ENCODE measurements at regions not wholly inside any gene's neighbourhood (a gene's known extent, or its start where the extent isn't known, plus 50 kb on each side); places are given as distances from the start of the nearest gene placed in this dataset.

DNA sequence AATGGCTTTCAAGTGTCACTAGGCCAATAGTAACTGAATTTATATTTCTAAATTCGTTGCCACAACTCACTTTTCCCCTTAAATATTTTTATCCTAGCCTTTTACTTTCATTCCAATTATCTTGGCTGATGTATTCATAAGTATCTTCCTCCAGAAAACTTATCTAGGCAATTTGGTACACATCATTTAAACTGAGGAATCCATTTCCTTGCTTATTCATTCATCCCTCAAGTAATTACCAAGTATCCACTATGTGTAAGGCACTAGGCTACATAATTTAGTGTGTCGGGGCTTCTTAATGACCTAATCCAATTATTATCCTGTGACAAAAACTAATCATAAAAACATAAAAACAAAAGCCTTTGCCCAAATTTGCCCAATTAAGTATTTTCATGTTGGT, 258.3 kb upstream of the TCF21 start:
- FAIRE-seq (no peak), DNase-seq (ENCODE audit: extremely low read depth in 1 of 4, low spot score in 3 of 4) (no peak), ATAC-seq (no peak)
- Histone ChIP-seq H3K36me3 (ENCODE audit: control insufficient read depth, insufficient read depth, low read length) (no peaks in the 10 kb centered on the region), H3K27me3 (ENCODE audit: control insufficient read depth in 2 of 2, insufficient read depth in 2 of 2, low read length in 2 of 2) (no peaks in the 10 kb centered on the region), H4K20me1 (replicated peaks; ENCODE audit: control insufficient read depth, insufficient read depth, low read length) (no peaks in the 10 kb centered on the region), H3K4me2 (ENCODE audit: insufficient read depth, low read length) (no peak overlapping the region), H3K4me3 (no peak overlapping the region), H3K9me1 (ENCODE audit: control insufficient read depth, insufficient read depth, low read length) (no peaks in the 10 kb centered on the region), H2AFZ (ENCODE audit: low read depth, low read length) (no peak overlapping the region), H3K9ac (ENCODE audit: insufficient read depth in 1 of 2, low read depth in 2 of 2, low read length in 2 of 2) (no peak overlapping the region), H3K9me3 (replicated peaks; ENCODE audit: control insufficient read depth, insufficient read depth, low read depth, low read length) (no peaks in the 10 kb centered on the region), H3K4me1 (replicated peaks in 1 of 2; ENCODE audit: control insufficient read depth in 2 of 2, insufficient read depth in 2 of 2, low read length in 2 of 2) (no peaks in the 10 kb centered on the region), H3K79me2 (ENCODE audit: control insufficient read depth, insufficient read depth, low read length) (no peaks in the 10 kb centered on the region), H3K27ac (ENCODE audit: extremely low read depth, low read depth, low read length) (no peak overlapping the region)
- in situ Hi-C loops (cut with MboI): no loop called here
- intact Hi-C loops (cut with micrococcal nuclease): no loop called here
- ChIA-PET CTCF (ENCODE audit: low intra/inter-chr PET ratio) (no interaction called here), POLR2A (no interaction called here)
- BruUV-seq (replicated peaks): no TSS peak
- WGBS (ENCODE audit: insufficient coverage, low coverage, missing lambda C conversion rate): 2% methylated on average over 2 of the region's 2 CpGs
- TF ChIP-seq ZMIZ1 (IDR thresholded peaks at IDR 0.05; ENCODE audit: low read depth in 2 of 2, low read length in 2 of 2): no peak
- TF ChIP-seq RBFOX2 (IDR thresholded peaks at IDR 0.05; ENCODE audit: low read depth, low read length): no peak
- no peak for TF ChIP-seq HNRNPK (IDR thresholded peaks at IDR 0.05; ENCODE audit: low read depth, low read length, poor library complexity, severe bottlenecking)
- no peak for TF ChIP-seq ZNF407 (IDR thresholded peaks at IDR 0.05; ENCODE audit: low read depth)
- TF ChIP-seq DPF2 (IDR thresholded peaks at IDR 0.05): no peak
- TF ChIP-seq ZFP30 (CRISPR knock-in tag; IDR thresholded peaks at IDR 0.05; ENCODE audit: borderline replicate concordance): no peak
- no peak for TF ChIP-seq ZNF143 (CRISPR knock-in tag; IDR thresholded peaks at IDR 0.05)
- TF ChIP-seq NCOA1 (IDR thresholded peaks at IDR 0.05; ENCODE audit: low read depth): no peak
- no peak for TF ChIP-seq KLF10 (CRISPR knock-in tag; IDR thresholded peaks at IDR 0.05)
- TF ChIP-seq SNRNP70 (optimal IDR thresholded peaks at IDR 0.05; ENCODE audit: low read depth, low read length): no peak
- no peak for TF ChIP-seq ZNF436 (CRISPR knock-in tag; IDR thresholded peaks at IDR 0.05)

Measured in K562 (cell line).